Endothelial cell of umbilical vein (primary cell): ENCODE measurements at regions not wholly inside any gene's neighbourhood (a gene's known extent, or its start where the extent isn't known, plus 50 kb on each side); places are given as distances from the start of the nearest gene placed in this dataset.

Experiments used
- BruUV-seq: library from RNA; stranded (reverse); fragments of 400-500 nt; replicated peaks from 2 replicates; lab custom pipeline; 2021; lab: Mats Ljungman, UMichigan
- CTCF ChIA-PET: fragments of 300-600, 350-600 bp; sonication (Branson Sonifier 250); formaldehyde crosslinking; loops from one replicate; lab custom pipeline; 2021; ENCODE audit warnings: antibody characterized with exemption, inconsistent platforms; lab: Charles Lee
- POLR2A ChIA-PET: fragments of 300-600, 350-600 bp; sonication (Branson Sonifier 250); formaldehyde crosslinking; loops from one replicate; lab custom pipeline; 2021; ENCODE audit warnings: antibody characterized with exemption, inconsistent platforms; lab: Charles Lee
- DNase-seq: peaks from one replicate; pipeline ENCODE4 v3.0.0-alpha.2; 2011; ENCODE audit warnings: low read depth, low spot score
- FAIRE-seq: peaks from 2 replicates; lab custom pipeline; 2011; peaks lifted over from hg19 to GRCh38; lab: Jason Lieb, UNC
- H2AFZ ChIP-seq: 2 replicates; pipeline ENCODE4 v1.6.0; 2012; ENCODE audit warnings: low read depth, low read length, control low read depth, inconsistent platforms
- H3K27ac ChIP-seq: 2 replicates; pipeline ENCODE4 v1.5.1; 2011; ENCODE audit warnings: low read depth, mild to moderate bottlenecking, control low read depth, low read length, moderate library complexity; ENCODE audit not compliant: insufficient read depth
- H3K27me3 ChIP-seq, 2 experiments: 2 replicates each; pipeline versions ENCODE4 v1.6.0 to v1.6.1; 2011; ENCODE audit warnings: low read length in 2 of 2, mixed read lengths in 1 of 2; ENCODE audit not compliant: control insufficient read depth in 2 of 2, insufficient read depth in 2 of 2
- H3K36me3 ChIP-seq, 2 experiments: 2 replicates in 1 of 2; 3 replicates in 1 of 2; pipeline ENCODE4 v1.5.1; 2011; ENCODE audit warnings: low read length in 2 of 2, mild to moderate bottlenecking in 1 of 2, moderate library complexity in 1 of 2; ENCODE audit not compliant: control insufficient read depth in 2 of 2, insufficient read depth in 2 of 2; ENCODE audit errors: extremely low read depth in 1 of 2
- H3K4me1 ChIP-seq: 3 replicates; pipeline ENCODE4 v1.5.1; 2011; ENCODE audit warnings: mild to moderate bottlenecking, low read length; ENCODE audit not compliant: control insufficient read depth, insufficient read depth; ENCODE audit errors: extremely low read depth
- H3K4me2 ChIP-seq: 2 replicates; pipeline ENCODE4 v1.6.1; 2011; ENCODE audit warnings: low read length, control low read depth, mixed read lengths; ENCODE audit not compliant: insufficient read depth
- H3K4me3 ChIP-seq, 3 experiments: fragments of 200-600 bp in 1 of 3; sonication (generic), shearing (Covaris generic) in 1 of 3; replicated peaks in 1 of 3; 2 replicates each; pipeline ENCODE4 v1.5.1; 2011 to 2016; ENCODE audit warnings: control low read depth in 3 of 3, low read length in 3 of 3, mild to moderate bottlenecking in 2 of 3, inconsistent platforms in 1 of 3, low read depth in 1 of 3, moderate library complexity in 1 of 3; ENCODE audit not compliant: insufficient read depth in 1 of 3
- H3K79me2 ChIP-seq: 2 replicates; pipeline ENCODE4 v1.6.0; 2012; ENCODE audit warnings: low read length, inconsistent platforms; ENCODE audit not compliant: control insufficient read depth, insufficient read depth
- H3K9ac ChIP-seq: replicated peaks from 2 replicates; pipeline ENCODE3; 2011; ENCODE audit warnings: low read length, control low read depth; ENCODE audit not compliant: insufficient read depth; ENCODE audit errors: extremely low read depth
- H3K9me1 ChIP-seq: replicated peaks from 3 replicates; pipeline ENCODE4 v1.6.0; 2011; ENCODE audit warnings: mild to moderate bottlenecking, low read length; ENCODE audit not compliant: control insufficient read depth, insufficient read depth; ENCODE audit errors: extremely low read depth
- H3K9me3 ChIP-seq: replicated peaks from 2 replicates; pipeline ENCODE4 v1.5.1; 2012; ENCODE audit warnings: low read length, inconsistent platforms; ENCODE audit not compliant: control insufficient read depth, insufficient read depth
- H4K20me1 ChIP-seq: replicated peaks from 2 replicates; pipeline ENCODE3; 2011; ENCODE audit warnings: mild to moderate bottlenecking, low read length; ENCODE audit not compliant: control insufficient read depth, insufficient read depth; ENCODE audit errors: extremely low read depth
- CTCF ChIP-seq, 2 donors: IDR thresholded peaks; 1 replicate in 1 of 2; 2 replicates in 1 of 2; pipeline ENCODE4 v1.5.1; 2011; ENCODE audit warnings: low read length in 2 of 2, mild to moderate bottlenecking in 2 of 2, moderate library complexity in 2 of 2, control low read depth in 1 of 2, inconsistent platforms in 1 of 2, low read depth in 1 of 2; ENCODE audit not compliant: insufficient read depth in 1 of 2; ENCODE audit errors: extremely low read depth in 1 of 2
- EZH2 ChIP-seq: IDR thresholded peaks from 2 replicates; pipeline ENCODE4 v1.6.1; 2012; ENCODE audit warnings: borderline replicate concordance, low read depth, mild to moderate bottlenecking, moderate library complexity, low read length, inconsistent platforms; ENCODE audit not compliant: severe bottlenecking
- FOS ChIP-seq: IDR thresholded peaks from 2 replicates; pipeline ENCODE4 v1.6.1; 2011; ENCODE audit warnings: mild to moderate bottlenecking, low read length, moderate library complexity, borderline replicate concordance; ENCODE audit not compliant: insufficient read depth
- GATA2 ChIP-seq: IDR thresholded peaks from 2 replicates; pipeline ENCODE4 v1.7.0; 2011; ENCODE audit warnings: low read depth, mild to moderate bottlenecking, moderate library complexity, mixed read lengths, low read length; ENCODE audit not compliant: insufficient read length, insufficient read depth
- JUN ChIP-seq: IDR thresholded peaks from 2 replicates; pipeline ENCODE4 v1.6.1; 2011; ENCODE audit warnings: borderline replicate concordance, low read depth; ENCODE audit not compliant: insufficient read length, insufficient read depth
- MAX ChIP-seq: IDR thresholded peaks from 2 replicates; pipeline ENCODE4 v1.6.1; 2011; ENCODE audit not compliant: insufficient read depth, insufficient read length
- MYC ChIP-seq: IDR thresholded peaks from one replicate; pipeline ENCODE4 v1.6.1; 2011; ENCODE audit warnings: mild to moderate bottlenecking, low read depth, low read length
- POLR2A ChIP-seq: IDR thresholded peaks from 2 replicates; pipeline ENCODE4 v1.6.1; 2012; ENCODE audit warnings: low read depth, mild to moderate bottlenecking, control low read depth, low read length
- POLR2AphosphoS5 ChIP-seq: IDR thresholded peaks from 2 replicates; pipeline ENCODE4 v1.6.1; 2012; ENCODE audit warnings: low read depth, mild to moderate bottlenecking, control low read depth, low read length, moderate library complexity; ENCODE audit not compliant: insufficient read depth
- dilution Hi-C: fragments of 300-500 bp; cut with MboI; formaldehyde crosslinking; loops from one replicate; pipeline ENCODE4 v1.15.0; 2019; ENCODE audit warnings: low sequenced_read_pairs; ENCODE audit not compliant: extremely low pct_ligation_motif_present
- intact Hi-C: fragments of 100-400 bp; cut with micrococcal nuclease; formaldehyde crosslinking; loops from one replicate; pipeline ENCODE4 v1.10.0; 2022

GRCh38 chr1:121515235-121515634, 330.5 kb downstream of the SRGAP2C start:
- DNase-seq, result no peak
- no TSS peak for BruUV-seq
- CTCF ChIA-PET, result no interaction called here

More at GRCh38 chr1:121515235-121515634, 330.5 kb downstream of the SRGAP2C start:
- no peak overlapping the region for H3K27ac ChIP-seq
- FAIRE-seq, result no peak
- no peak overlapping the region for H2AFZ ChIP-seq
- no peaks in the 10 kb centered on the region for H3K9me3 ChIP-seq
- no peaks in the 10 kb centered on the region for H3K9me1 ChIP-seq
- no peaks in the 10 kb centered on the region for H4K20me1 ChIP-seq
- peaks cover 4% of the 10 kb centered on the region for H3K4me1 ChIP-seq
- H3K27me3 ChIP-seq, result peaks cover 9 to 11% of the 10 kb centered on the region in 2 experiments
- POLR2A ChIA-PET, result no interaction called here
- TF ChIP-seq POLR2A (no peak), GATA2 (no peak), JUN (no peak), MYC (no peak), CTCF (IDR thresholded peaks at IDR 0.05; ENCODE audit: extremely low read depth in 1 of 2, insufficient read depth in 1 of 2, low read depth in 1 of 2, low read length in 2 of 2) (no peak), POLR2AphosphoS5 (no peak), FOS (no peak), EZH2 (no peak), MAX (no peak)
- dilution Hi-C loops, result no loop called here
- H3K4me3 ChIP-seq, result no peak overlapping the region
- intact Hi-C loops, result loop anchor here (10.0 kb wide), 1 partner anchor 70 kb away; no protein-coding TSS in a partner anchor
- H3K79me2 ChIP-seq, result no peaks in the 10 kb centered on the region
- H3K36me3 ChIP-seq, result no peaks in the 10 kb centered on the region
- no peak overlapping the region for H3K9ac ChIP-seq
- no peak overlapping the region for H3K4me2 ChIP-seq
